Hepatocyte (in vitro differentiated cells): ENCODE measurements at regions not wholly inside any gene's neighbourhood (a gene's known extent, or its start where the extent isn't known, plus 50 kb on each side); places are given as distances from the start of the nearest gene placed in this dataset.

Source experiments
- EZH2 ChIP-seq: fragments of 200-600 bp; sonication (generic); IDR thresholded peaks from 2 replicates; pipeline ENCODE4 v1.6.1; 2016; ENCODE audit warnings: antibody characterized with exemption, mild to moderate bottlenecking, borderline replicate concordance
- TF ChIP-seq, protein P1 (sequence below): fragments of 200-600 bp; sonication (generic); IDR thresholded peaks from 2 replicates; pipeline ENCODE4 v1.5.1; 2016; ENCODE audit warnings: antibody characterized with exemption, mild to moderate bottlenecking; ENCODE audit not compliant: poor library complexity

DNA sequence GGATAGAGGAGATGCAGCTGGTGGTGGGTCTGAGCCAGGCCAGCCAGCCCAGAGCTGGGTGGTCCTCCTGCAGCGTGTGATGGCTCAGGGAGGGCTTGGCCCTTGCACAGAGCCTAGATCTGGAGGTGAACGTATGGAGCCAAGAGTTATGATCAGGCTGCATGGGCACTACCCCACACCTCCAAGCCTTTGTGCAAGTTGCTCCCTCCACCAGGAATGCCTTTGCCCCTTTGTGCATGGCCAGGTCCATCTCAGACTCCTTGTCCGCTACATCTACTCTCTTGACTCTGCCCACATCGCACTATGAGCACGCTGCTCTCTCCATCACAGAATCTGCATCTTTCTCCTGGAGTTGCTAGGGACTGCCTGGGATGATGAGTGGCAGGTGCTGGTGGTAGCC, 895.7 kb downstream of the TBC1D22A start:
- no peak for TF ChIP-seq EZH2
- TF ChIP-seq, protein P1, sequence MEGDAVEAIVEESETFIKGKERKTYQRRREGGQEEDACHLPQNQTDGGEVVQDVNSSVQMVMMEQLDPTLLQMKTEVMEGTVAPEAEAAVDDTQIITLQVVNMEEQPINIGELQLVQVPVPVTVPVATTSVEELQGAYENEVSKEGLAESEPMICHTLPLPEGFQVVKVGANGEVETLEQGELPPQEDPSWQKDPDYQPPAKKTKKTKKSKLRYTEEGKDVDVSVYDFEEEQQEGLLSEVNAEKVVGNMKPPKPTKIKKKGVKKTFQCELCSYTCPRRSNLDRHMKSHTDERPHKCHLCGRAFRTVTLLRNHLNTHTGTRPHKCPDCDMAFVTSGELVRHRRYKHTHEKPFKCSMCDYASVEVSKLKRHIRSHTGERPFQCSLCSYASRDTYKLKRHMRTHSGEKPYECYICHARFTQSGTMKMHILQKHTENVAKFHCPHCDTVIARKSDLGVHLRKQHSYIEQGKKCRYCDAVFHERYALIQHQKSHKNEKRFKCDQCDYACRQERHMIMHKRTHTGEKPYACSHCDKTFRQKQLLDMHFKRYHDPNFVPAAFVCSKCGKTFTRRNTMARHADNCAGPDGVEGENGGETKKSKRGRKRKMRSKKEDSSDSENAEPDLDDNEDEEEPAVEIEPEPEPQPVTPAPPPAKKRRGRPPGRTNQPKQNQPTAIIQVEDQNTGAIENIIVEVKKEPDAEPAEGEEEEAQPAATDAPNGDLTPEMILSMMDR = no peak
